DMS153 treated with DMSO at 0.1 percent for 48 hours (cell line): ENCODE measurements at regions not wholly inside any gene's neighbourhood (a gene's known extent, or its start where the extent isn't known, plus 50 kb on each side); places are given as distances from the start of the nearest gene placed in this dataset.
"Not testable (repeated sequence)": the region's sequence is repeated elsewhere in the genome, so short reads cannot be mapped to it uniquely, and the experiment has no call there.

Source experiments
- DNase-seq: peaks from one replicate; lab custom pipeline; 2025; ENCODE audit not compliant: unreplicated experiment; lab: John Stamatoyannopoulos, UW

DNA sequence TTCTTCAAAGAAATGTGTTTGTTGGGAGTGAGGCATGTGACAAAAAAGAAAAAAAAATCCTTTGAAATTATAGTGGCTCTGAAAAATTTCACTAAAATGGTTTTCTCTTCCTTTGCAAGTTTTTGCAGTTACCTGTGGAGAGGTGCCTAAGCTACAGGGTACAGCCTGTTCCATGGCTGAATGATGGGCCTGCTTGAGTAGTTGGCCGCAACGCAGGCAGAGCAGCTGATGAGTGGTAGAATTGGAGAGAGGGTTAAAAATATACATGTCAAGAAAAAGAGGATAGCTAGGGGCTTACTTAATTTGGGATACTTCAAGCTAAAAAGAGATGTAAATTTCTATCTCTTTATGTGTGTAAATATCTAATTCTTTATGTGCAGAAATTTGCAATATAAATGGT is 629.1 kb upstream of the SLC10A2 start:
- DNase-seq = no peak

DNA sequence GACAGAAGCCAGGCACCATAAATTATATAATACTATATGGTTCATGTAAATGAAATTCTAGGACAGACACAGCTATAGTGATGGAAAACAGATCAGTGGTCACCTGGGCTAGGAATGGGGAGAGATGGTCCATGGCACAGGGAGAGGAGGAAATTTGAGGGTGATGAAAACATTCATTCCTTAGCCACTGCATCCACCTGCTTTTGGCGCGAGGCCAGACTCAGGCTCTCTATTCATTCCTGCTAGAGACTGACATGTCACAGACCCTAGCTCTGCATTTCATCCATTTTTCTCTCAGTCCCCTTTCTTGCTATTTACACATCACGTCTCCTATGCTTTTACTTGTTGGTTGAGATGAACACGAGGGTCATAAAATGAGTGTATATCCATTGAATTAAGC is 628.3 kb upstream of the SLC10A2 start:
- DNase-seq = no peak

DNA sequence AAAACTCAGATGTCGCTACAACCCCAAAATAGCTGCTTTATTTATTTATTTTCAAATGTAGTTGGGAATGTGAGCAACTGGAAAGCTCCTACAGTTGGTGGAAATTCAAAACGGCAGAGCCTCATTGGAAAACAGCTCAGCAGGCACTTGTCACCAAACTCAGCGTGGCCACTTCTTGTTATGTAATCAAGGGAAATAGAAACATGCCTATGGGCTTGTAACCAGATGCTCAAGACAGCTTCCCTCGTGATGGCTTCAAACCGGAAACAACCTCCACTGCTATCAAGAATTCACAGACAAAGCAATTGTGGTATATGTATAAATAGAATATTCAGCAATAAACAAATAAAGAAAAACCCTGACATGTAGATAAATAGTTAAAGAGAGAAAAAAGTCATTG is 627.8 kb upstream of the SLC10A2 start:
- DNase-seq = no peak

DNA sequence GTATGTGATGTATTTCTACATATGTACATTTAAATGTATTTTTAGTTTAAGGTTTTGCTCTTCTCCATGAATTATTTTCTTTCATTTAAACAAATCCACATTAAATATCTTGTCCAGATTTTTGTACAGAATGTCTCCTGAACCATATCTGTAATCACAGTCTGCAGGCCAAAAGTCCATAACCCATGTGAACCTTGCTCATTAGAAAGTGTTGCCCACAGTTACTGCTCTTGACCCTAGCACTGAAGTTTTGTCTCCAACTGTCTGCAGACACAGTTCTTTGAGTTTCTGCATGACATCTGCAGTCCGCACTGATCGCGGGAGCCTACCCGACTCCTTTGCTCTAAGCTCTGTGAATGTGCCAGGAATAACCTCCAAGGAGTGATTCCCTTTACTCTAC is 626.2 kb upstream of the SLC10A2 start:
- no peak for DNase-seq

DNA sequence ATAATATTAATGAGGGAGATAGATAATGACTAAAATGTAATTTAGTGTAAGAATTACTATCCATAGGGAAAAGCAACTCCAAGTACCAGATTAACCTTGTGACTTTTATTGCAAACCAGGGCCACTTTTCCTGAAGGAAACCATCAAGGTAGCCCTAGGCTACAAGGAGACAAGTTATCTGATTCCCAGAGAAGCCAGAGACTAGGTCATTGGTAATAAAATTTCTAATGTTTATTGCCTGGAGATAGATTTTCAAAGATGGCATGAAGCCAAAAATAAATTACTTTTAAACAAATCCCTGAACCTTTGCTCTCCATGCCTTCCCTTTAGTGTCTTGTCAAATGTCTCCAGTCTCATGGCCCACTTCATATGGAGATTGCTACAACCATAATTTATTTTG is 610.1 kb upstream of the SLC10A2 start:
- no peak for DNase-seq

DNA sequence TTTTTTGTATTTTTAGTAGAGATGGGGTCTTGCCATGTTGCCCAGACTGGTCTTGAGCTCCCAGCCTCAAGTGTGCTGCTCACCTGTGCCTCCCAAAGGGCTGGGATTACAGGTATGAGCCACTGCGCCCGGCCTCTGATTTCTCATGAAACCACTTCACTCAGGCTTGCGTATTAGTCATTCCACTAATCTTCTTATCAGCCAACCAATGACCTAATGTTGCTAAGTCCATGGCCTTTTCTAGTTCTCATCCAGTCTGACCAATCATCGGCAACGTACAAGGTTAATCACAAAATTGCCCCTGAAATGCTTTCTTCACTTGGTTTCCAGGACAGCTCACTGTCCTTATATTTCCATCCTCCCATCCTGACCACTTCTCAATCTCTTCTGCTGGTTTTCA is 605.3 kb upstream of the SLC10A2 start:
- no peak for DNase-seq

DNA sequence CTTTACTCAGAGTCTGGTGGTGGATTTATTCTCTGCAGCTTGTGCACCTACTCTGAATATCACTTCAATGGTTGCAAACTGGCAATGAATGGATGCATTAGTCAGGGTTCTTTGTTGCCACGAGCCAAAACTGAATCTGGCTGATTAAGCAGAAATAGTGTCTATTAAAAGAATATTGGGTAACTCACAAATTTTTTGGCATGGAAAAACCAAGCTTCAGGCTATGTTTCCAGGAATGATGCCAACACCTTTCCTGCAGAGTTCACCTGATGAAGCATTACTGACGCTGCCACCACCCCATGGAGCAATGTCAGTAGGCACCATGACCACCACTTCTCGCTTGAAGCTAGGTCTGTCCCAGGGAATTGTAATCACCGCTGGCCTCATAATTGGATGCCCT is 597.8 kb upstream of the SLC10A2 start:
- no peak for DNase-seq

DNA sequence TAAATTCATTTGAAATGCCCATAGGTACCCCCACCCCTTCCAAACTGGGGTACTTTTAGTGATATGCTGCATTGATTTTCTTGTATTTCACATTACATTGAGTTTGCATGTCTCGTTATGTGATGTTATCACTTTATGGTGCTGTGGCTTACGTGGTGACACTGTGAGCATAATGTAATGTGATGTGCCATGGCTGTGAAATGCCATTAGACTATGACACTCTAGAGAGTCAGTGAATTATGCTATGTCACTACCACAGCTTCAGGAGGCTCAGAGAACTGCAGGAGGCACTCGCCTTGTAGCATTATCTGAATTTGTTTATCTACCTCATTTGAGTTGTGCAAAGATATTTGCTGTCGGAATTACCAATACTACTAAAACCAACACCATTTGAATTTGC is 590.1 kb upstream of the SLC10A2 start:
- DNase-seq = no peak

DNA sequence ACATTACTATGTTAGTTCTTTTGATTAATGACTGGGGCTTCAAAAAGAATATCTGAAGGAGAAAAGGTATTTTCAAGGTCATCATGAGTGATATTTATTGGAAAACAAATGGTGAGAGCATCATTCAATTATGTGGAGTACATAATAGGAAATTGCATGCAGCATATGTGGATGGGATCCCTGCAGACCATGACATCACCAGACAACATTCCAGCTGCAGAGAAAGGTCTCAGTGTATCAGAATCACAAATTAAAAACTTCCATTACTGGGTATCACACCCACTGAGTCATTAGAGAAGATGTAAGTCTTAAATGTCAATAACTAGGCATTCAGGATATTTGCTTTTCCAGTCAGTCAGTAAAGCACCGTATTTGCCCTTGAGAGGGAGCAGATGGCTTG is 574.4 kb upstream of the SLC10A2 start:
- DNase-seq = no peak

DNA sequence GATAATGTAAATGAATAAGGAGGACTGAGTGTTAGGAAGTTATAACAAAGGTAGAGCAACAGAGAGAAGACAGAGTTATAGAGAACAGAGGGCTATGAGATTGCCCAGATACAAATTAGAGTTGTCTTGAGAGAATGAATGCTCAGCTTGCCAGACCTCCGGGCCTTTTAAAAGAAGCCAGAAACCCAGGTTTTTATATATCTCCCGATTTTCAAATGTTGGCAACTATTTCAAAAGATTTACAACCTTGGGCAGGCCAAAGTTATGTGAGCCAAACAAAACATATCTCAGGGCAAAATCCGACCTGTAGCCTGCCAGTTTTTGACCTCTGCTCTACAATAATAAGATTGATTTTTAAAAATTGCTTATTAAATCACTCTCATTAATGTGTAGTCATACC is 573.1 kb upstream of the SLC10A2 start:
- DNase-seq = no peak

DNA sequence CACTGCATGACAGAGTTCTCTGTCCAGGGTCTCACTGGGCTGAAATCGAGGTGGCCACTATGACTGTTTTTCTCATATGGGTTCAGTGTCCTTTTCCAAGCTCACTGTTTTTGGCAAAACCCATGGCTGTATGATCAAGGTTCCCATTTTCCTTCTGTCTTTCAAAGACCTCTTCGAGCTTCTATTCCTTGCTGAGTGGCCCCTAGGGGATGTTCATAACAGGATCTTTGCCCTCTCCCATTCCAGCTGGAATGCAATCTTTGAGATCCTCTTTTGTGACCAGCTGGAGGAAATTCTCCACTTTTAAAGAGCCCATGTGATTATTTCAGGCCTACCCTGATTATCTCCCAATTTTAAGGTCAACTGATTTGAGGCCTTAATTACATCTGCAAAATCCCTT is 572.5 kb upstream of the SLC10A2 start:
- DNase-seq = no peak

DNA sequence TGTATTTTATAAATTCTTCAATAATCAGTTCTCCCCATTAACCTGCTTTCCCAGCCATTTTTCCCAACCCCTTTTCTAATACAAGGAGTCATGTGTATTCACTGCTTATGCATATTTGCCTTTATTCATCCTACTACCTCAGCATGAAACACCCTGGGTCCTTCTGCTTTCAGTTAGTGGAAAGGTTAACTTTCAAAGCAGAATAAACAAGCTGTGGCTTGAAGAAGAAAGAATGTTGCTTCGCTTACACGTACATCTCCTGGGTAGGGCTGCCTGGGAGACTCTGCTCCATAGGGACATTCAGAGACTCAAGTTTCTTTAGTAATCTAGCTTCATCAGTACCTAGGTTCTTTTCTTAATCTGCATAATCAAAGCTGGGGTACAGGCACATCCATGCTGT is 567.8 kb upstream of the SLC10A2 start:
- DNase-seq = no peak

DNA sequence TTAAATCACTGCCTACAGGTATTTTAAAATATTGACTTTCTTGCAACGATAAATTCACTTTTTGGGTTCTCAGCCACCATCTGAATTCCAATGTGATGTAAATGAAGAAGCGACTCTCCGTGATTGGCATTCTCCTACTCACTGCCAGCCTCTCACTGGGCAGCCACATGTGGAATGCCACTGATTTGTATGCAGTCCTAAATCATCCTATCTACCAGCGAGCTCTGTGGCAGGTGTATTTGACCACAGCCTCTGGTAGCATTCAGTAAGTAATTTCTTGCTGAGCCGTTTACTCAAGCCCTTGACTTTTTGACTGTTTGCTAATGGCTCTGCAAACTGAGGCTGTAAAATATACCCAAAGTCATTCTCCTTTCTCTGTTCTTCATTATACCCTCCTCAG is 559.0 kb upstream of the SLC10A2 start:
- no peak for DNase-seq

DNA sequence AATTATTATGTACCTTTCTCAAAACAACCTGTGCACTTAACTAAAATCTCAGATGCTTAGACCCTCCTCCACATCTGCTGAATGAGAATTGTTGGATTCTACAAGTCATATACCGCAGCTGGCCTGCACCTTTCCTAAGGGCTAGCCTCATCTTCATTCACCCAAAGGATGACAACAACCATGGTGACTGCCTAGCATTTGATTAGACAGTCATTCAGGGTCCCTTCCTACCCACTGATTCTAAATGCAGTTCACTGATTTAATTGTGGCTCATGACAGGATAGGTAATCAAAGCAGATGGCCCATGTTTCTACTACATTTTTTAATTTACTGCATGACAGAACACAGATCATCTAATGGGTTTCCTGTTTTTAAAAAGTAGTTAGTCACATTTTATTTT is 551.9 kb upstream of the SLC10A2 start:
- no peak for DNase-seq

DNA sequence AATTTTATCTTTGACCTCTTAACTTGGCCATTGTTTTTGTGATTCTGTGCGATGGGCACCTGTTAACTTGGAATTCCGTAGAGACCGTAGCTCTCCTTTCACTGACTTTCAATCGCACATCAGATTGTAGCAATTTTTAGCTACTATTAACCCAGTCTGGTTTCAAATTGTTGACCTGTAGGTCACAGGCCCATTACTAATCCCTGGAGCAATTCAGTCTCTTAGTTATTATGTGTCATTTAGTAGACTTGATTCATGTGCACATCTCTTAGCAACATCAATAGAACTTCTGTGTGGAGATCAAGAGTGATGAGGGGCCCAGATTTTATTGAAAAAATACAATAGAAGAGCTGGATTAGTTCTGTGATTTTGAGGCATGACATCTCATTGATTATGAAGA is 549.6 kb upstream of the SLC10A2 start:
- DNase-seq = no peak

DNA sequence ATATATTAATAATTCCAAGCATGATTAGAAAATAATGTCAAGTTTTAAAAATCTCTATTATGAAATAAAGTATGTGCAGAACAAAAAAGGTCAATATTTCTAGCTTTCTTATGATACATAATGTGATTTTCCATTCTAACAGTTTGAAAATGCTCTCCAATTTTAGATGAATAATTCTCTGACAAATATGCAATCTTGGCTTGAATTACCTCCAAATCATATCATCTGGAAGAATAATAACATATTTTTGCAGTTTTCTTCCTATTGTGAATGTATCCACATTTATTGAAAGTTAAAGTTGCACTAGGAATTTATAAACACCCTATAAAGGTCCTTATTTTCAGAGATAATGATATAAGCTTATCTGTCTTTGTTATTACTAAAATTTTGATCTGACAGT is 548.5 kb upstream of the SLC10A2 start:
- no peak for DNase-seq

DNA sequence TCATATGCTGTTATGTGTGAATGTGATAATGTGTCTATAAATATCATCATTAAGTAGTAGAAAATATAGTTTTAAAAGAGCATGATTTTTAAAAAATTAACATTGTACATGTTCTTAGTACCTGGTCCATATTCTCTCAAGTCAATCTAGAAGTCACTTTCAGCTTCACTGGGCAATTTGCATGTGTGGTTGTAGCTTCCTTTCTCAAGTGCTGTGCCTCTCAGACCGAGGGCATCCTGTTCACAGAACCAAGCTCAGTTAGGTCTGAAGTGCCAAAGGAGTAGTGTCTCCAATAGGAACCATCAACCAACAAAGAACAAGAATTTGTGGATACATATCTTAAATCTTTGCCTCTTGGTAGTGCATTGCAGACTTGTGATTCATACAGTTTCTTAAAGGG is 541.8 kb upstream of the SLC10A2 start:
- DNase-seq = no peak

DNA sequence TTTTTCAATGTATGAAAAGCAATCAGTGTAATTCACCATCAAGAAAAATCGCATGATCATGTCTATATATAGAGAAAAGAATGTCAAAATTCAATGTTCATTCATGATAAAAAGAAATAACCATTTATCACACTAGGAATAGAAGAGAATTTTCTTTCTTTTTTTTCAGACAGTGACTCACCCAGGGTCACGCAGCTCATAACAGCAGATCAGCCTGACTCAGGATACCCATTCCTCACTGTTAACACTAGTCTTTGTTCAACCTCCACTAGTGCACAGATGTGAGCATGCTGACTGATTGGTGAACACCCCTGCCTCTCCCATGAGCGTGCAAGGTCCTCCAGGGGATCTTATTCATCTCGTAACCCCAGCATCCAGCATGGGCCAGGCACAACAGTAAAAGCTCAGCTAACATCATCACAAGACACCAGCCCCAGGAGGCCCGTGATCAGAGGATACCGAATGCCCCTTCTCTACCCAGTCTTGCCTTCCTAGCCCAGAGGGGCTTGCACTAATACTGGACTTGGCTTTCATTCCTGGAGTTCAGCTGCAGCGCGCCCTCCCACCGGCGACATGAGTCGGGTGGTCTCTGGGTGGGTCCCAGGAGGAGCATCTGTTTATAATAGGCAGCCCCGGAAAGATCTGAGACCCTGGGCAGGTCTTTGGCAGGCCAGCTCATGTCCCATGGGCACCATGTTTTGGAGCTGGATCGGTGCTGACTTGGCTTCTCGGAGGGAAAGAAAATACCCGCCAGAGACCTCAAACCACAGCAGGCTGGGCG is 539.5 kb upstream of the SLC10A2 start:
- no peak for DNase-seq

DNA sequence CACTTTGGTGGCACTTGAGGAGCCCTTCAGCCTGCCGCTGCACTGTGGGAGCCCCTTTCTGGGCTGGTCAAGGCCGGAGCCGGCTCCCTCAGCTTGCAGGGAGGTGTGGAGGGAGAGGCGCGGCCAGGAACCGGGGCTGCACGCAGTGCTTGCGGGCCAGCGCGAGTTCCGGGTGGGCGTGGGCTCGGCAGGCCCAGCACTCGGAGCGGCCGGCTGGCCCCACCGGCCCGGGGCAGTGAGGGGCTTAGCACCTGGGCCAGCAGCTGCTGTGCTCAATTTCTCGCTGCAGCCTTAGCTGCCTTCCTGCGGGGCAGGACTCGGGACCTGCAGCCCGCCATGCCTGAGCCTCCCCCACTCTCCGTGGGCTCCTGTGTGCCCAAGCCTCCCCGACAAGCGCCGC is 533.7 kb upstream of the SLC10A2 start:
- DNase-seq = not testable (repeated sequence)

DNA sequence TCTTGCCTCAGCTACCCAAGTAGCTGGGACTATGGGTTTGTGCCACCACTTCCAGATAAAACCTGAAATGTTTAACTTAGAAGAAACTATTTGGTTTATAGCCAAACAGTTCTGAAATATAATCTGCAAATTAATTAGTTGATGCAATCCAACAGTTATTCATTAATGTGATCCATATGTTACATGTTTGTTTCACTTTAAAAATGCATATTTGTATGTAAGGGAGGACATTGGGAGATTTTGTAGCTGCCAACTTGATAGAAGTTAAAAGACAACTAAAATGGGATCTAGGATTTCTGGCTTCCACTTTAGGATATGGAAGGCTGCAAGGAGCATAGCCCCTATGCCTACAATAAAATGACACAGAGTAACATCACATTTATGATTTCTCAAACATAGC is 532.5 kb upstream of the SLC10A2 start:
- DNase-seq = no peak

DNA sequence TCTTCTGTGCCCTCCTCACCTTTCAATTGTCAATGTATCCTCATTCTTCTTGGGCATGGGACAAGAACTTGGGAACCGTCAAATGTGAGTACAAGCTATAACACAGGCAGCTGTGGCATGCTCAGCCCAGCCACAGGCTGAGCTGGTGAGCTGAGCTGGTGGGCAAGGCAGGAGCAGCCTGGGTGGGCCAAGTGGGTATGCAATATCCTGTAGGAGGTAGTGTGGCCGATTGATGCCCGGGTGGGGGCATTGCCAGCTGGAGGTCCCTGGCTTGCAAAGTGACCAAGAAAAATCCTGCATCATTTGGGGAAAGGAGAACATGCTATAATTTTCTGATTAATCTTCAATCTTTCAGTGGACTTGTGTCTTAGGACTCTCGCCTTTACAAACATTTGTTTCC is 507.2 kb upstream of the SLC10A2 start:
- no peak for DNase-seq

DNA sequence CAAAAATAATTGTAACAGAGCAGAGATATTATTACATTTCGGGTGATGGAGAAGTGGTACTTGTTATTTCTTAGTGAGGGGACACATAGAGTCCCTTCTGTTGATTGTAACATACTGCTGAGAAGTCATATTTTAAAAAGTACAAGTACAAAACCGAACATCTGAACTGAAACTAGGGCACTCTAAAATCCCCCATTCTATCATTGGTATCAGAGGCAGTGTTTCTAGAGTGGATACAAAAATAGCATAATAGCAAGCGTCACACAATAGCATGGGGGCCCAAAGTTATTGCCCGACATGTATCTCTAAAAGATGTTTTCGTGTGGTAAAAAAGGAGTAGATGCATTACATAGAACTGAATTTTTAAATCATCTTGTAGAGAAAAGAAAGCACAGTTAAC is 502.1 kb upstream of the SLC10A2 start:
- DNase-seq = no peak

DNA sequence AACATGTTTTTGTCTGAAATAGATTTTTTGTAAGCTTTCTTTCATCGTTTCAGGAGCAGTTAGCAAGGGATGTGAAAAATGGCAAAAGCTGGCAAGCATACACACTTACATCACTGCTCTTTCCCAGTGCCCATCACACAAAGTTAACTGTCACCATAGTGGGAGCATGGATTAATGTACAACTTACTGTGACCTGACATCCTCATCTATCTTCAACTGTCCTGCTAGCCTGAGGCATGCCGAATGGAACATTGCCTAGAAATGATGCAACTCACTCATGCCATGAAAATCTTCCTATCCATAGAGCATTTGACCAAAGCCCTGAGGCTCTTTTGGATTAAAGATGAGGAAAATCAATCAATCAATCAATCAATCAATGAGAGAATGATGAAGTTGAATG is 491.7 kb upstream of the SLC10A2 start:
- DNase-seq = no peak

DNA sequence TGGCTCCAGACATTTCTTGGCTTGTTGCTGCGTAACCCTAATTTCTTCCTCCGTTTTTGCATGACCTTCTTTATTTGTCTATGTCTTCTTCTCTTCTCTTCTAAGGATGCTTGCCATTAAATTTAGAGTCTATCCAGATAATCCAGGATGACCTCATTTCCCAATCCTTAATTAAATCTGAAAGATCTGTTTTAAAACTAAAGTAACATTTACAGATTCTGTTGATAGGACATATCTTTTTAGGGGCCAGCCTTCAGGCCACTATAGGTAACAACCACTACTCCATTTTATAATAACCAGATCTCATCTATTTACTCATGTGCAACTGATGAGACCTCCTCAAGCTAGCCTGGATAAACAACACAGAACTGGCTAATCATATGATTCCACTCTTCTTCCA is 490.5 kb upstream of the SLC10A2 start:
- DNase-seq = no peak
